Fibroblast of the aortic adventitia (primary cell): ENCODE measurements at regions not wholly inside any gene's neighbourhood (a gene's known extent, or its start where the extent isn't known, plus 50 kb on each side); places are given as distances from the start of the nearest gene placed in this dataset.
A peak's percentile ranks its signal among the peaks of the same experiment; 100 is the strongest.

Source experiments
- DNase-seq: peaks from one replicate; pipeline ENCODE4 v3.0.0-alpha.2; 2010; ENCODE audit warnings: low read depth
- H3K4me3 ChIP-seq: 2 replicates; pipeline ENCODE4 v1.5.1; 2011; ENCODE audit warnings: low read depth, mild to moderate bottlenecking, control low read depth, low read length, moderate library complexity
- TF ChIP-seq, protein P1 (sequence below): IDR thresholded peaks from 2 replicates; pipeline ENCODE4 v1.5.1; 2011; ENCODE audit warnings: mild to moderate bottlenecking, low read length, control low read depth, inconsistent platforms; ENCODE audit not compliant: insufficient read depth

DNA sequence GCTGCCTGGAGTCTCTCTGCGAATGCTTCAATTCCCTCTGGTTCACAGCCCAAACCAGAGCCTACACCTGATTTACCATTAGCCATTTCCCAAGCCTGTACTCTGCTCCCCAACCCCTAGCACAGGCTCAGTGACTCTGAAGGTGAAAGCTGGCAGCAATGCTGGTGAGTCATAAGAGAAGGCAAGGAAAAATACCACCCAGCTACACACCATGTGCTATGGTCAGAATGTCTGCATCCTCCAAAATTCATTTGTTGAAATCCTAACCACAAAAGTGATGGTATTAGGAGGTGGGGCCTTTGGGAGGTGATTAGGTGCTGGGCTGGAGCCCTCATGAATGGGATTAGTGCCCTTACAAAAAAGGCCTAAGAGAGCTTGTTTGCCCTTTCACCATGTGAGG, 117.1 kb upstream of the TJP1 start:
- H3K4me3 ChIP-seq: no peak overlapping the region
- peak; percentile 27 for DNase-seq
- TF ChIP-seq, protein P1, sequence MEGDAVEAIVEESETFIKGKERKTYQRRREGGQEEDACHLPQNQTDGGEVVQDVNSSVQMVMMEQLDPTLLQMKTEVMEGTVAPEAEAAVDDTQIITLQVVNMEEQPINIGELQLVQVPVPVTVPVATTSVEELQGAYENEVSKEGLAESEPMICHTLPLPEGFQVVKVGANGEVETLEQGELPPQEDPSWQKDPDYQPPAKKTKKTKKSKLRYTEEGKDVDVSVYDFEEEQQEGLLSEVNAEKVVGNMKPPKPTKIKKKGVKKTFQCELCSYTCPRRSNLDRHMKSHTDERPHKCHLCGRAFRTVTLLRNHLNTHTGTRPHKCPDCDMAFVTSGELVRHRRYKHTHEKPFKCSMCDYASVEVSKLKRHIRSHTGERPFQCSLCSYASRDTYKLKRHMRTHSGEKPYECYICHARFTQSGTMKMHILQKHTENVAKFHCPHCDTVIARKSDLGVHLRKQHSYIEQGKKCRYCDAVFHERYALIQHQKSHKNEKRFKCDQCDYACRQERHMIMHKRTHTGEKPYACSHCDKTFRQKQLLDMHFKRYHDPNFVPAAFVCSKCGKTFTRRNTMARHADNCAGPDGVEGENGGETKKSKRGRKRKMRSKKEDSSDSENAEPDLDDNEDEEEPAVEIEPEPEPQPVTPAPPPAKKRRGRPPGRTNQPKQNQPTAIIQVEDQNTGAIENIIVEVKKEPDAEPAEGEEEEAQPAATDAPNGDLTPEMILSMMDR: no peak

DNA sequence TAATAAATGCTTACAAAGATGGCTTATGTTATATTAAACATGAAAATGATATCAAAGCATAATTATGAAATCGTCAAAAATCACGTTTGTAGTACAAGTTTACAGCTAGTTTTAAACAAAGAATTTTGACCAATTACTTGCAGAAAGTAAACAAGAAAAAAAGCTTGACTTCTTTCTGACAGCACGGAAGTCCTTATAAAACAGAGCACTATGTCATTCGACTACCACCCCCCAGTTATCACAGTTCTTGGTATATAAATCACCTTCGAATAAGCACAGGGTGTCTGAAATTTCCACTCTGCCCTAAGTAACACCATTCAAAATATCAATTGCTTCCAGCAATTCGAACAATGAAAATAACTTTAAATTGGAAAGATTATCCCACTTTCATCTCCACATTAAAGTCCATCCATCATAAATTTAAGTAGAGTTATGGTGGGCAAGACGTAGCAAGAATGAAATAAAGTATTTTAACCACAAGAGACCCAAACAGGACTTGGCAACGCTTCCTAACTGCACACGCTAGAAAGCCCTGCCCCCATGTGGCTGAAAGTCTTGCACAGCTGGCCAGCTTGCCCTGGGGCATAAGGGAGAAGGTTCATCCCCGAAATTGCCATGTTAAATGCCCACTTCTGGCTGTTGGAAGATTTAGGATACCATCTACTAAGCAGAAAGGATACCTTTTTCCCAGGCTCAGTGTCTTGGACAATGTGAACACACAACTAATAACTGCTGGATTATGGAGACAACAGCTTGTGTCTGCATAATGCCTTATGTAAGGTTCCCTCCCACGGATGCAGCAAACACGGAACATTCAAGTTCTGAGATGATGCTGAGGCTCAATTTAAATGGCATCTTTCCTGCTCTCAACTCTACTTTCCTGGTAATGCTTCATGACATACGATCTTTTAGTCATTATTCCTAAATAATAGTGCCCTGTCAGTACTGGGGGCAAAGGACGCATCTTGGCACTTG, 116.4 kb upstream of the TJP1 start:
- no peak overlapping the region for H3K4me3 ChIP-seq
- DNase-seq: no peak
- TF ChIP-seq, protein P1: peak; percentile 25

DNA sequence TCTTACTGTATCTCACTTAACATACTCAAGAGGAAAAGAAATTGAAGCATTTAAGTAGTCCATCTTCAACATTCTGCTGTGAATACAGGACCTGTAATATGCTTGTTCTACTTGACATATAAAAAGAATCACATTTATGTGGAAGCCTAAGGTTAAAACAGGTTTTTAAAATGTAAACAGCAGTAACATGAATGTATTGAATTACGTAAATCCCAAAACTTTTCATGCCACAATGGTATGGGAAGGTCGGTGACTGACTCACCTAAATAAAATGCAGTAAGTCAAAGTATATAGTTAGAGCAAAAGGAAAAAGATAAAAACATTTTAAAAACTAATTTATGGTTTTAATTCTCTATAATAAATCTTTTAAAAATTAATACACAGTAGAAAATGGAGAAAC, 115.7 kb upstream of the TJP1 start:
- TF ChIP-seq, protein P1: no peak
- H3K4me3 ChIP-seq: no peak overlapping the region
- peak; percentile 49 for DNase-seq

DNA sequence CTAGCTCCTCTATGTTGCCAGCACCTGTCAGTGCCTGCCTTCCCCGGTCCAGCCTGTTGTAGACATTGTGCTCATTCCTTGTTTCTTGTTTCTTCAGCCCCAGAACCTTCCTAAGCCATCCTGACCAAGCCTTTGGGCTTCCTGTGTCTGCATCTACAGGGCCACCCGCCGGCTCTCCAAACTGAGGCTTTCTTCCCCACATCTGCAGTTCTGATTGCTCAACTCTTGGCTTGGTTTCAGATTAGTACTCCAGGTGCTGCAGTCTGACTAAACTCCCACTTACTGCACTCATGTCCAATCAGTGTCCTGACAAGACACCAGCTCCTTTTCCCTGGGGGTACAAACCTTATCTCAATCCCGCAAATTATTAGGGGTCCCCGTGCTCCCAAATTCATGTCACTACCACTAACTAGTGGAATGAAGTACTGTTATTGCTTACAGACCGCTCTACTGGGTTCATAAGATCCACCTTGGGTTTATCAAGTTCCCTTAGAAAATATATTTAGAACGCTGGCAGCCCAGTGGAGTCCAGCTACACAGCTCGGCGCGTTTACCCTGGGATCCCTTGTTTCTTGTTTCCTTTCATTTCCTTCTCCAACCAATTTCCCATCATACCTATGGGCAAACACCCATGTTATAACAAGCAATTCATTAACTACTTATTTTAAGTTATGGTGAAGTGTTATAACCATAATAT, 114.2 kb upstream of the TJP1 start:
- H3K4me3 ChIP-seq: no peak overlapping the region
- no peak for DNase-seq
- TF ChIP-seq, protein P1: no peak

DNA sequence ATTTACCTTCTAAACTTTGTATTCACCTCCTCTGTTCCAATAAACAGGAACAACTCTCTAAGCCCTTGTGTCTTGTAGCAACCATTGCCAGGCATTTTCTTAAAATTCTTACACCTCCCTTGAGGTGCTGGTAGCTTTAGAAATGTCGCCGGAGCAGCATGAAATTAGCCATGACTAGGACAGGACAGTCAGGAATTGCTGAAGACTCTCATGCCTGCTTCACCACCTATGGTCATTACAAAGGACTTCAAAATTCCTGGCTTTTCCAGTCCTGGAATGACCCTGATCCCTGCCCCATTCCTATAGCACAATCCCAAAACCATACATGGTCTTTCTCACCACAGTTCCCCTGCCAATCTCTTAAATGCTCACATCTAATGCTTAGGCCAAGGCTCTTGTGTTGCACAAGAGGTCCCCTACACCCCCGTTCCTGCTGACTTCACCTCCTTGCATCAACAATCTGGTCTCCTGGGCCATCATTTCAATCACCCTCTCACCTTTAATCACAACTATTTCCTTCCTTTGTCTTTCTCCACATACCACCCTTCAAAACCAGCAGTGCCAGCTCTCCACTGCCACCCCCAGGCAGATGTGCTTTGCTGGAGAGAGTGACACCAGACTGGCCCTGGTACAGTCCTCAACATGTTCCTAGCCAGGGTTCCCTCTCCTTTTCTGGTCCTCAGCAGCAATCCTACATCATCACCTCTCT, 113.2 kb upstream of the TJP1 start:
- TF ChIP-seq, protein P1: peak; percentile 26
- no peak for DNase-seq
- H3K4me3 ChIP-seq: no peak overlapping the region

DNA sequence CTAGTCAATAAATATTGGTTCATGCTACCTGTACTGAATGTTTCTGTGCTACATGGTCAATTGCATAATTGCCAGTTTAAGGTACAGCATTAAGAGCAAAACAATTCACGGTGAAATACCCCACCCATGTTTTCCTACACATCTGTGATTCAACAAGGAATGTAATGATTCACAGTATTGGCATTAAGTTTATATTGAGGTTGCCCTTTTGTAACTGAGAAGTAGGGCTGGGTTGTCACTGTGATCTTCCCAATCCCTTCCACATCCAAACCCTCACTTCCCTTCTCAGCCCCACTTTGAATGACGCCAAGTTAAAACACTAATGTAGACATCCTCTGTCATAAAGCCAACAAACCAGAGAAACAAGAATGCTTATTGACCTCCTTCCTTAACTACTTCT, 112.0 kb upstream of the TJP1 start:
- DNase-seq: peak; percentile 72
- H3K4me3 ChIP-seq: no peak overlapping the region
- TF ChIP-seq, protein P1: no peak
